ENCODE measurements at regions not wholly inside any gene's neighbourhood (a gene's known extent, or its start where the extent isn't known, plus 50 kb on each side); places are given as distances from the start of the nearest gene placed in this dataset.
A peak's percentile ranks its signal among the peaks of the same experiment; 100 is the strongest.

DNA sequence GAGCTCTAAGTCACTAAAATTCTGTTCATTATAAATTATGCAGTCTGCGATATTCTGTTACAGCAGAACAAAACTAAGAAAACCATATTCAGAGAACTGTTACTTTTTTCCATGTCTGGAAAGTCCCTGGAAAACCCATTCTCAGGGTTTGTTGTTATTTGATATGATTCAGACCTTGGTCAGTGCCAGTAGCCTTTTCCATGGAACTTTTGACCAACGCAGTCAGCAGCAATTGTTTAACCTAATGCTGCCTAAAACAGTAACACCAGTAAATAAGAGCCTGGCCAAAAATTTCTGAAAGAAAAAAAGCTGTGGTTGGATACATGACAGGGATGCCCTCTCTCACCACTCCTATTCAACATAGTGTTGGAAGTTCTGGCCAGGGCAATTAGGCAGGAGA lies 402.7 kb downstream of the TBC1D4 start:
- intact Hi-C loops (cut with micrococcal nuclease) = no loop called here
- ChIA-PET POLR2A (interaction anchor here (0.7 kb wide), 1 partner anchor 28 kb away, joined by 3 read pairs; no protein-coding TSS in a partner anchor), CTCF (no interaction called here)
- Mint-ChIP-seq H3K27ac (ENCODE audit: low read depth, unreplicated experiment) (no peak overlapping the region), H3K4me3 (ENCODE audit: unreplicated experiment) (no peak overlapping the region), H3K4me1 (ENCODE audit: insufficient read depth, unreplicated experiment) (no peaks in the 10 kb centered on the region), H3K9me3 (ENCODE audit: unreplicated experiment) (no peaks in the 10 kb centered on the region), H3K27me3 (ENCODE audit: insufficient read depth, unreplicated experiment) (no peaks in the 10 kb centered on the region), H3K36me3 (ENCODE audit: insufficient read depth, unreplicated experiment) (no peaks in the 10 kb centered on the region)
- DNase-seq (ENCODE audit: unreplicated experiment) = peak; percentile 11
- no TSS peak for BruUV-seq (replicated peaks)
- no peak for TF ChIP-seq CTCF (IDR thresholded peaks at IDR 0.05; ENCODE audit: unreplicated experiment)

- intact Hi-C loops (cut with micrococcal nuclease) = no loop called here
- no peak overlapping the region for H3K4me3 Mint-ChIP-seq (ENCODE audit: unreplicated experiment)
- no peaks in the 10 kb centered on the region for H3K4me1 Mint-ChIP-seq (ENCODE audit: insufficient read depth, unreplicated experiment)
- H3K9me3 Mint-ChIP-seq (ENCODE audit: unreplicated experiment) = no peaks in the 10 kb centered on the region
- H3K27ac Mint-ChIP-seq (ENCODE audit: low read depth, unreplicated experiment) = no peak overlapping the region
- H3K27me3 Mint-ChIP-seq (ENCODE audit: insufficient read depth, unreplicated experiment) = no peaks in the 10 kb centered on the region
- no peak for DNase-seq (ENCODE audit: unreplicated experiment)
- H3K36me3 Mint-ChIP-seq (ENCODE audit: insufficient read depth, unreplicated experiment) = no peaks in the 10 kb centered on the region
- TF ChIP-seq CTCF (IDR thresholded peaks at IDR 0.05; ENCODE audit: unreplicated experiment) = no peak
- POLR2A ChIA-PET = no interaction called here
- CTCF ChIA-PET = interaction anchor here (0.7 kb wide), 1 partner anchor 129 kb away, joined by 3 read pairs; no protein-coding TSS in a partner anchor
- no TSS peak for BruUV-seq (replicated peaks)
Observed at GRCh38 chr13:75076476-75076875, 405.5 kb downstream of the TBC1D4 start.

DNA sequence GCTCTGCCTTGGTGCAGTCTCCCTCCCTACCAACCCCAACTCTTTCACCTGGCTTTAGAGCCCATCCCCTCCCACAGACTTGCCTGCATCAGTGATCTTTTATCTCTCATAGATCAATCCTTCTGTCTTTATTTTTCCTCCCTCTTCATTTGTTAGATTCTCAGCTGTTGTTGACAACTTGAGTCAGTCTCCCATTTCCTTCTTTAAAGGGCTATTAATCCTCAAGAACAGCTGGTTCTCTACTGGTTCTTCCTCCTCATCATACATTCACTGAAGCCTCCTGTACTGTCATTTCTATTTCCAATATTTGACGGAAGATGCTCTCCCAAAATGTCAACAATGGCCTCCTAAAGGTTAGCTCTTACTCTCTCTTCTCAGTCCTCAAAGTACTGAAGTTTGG lies 408.2 kb downstream of the TBC1D4 start:
- no peaks in the 10 kb centered on the region for H3K4me1 Mint-ChIP-seq (ENCODE audit: insufficient read depth, unreplicated experiment)
- no TSS peak for BruUV-seq (replicated peaks)

GRCh38 chr13:75072891-75073290 lies 409.1 kb downstream of the TBC1D4 start:
- H3K4me3 Mint-ChIP-seq (ENCODE audit: unreplicated experiment) = no peak overlapping the region
- no peaks in the 10 kb centered on the region for H3K4me1 Mint-ChIP-seq (ENCODE audit: insufficient read depth, unreplicated experiment)
- TF ChIP-seq CTCF (IDR thresholded peaks at IDR 0.05; ENCODE audit: unreplicated experiment) = no peak
- CTCF ChIA-PET = no interaction called here
- no peaks in the 10 kb centered on the region for H3K9me3 Mint-ChIP-seq (ENCODE audit: unreplicated experiment)
- no TSS peak for BruUV-seq (replicated peaks)
- DNase-seq (ENCODE audit: unreplicated experiment) = no peak
- POLR2A ChIA-PET = no interaction called here
- intact Hi-C loops (cut with micrococcal nuclease) = no loop called here
- H3K27me3 Mint-ChIP-seq (ENCODE audit: insufficient read depth, unreplicated experiment) = no peaks in the 10 kb centered on the region
- H3K27ac Mint-ChIP-seq (ENCODE audit: low read depth, unreplicated experiment) = no peak overlapping the region
- H3K36me3 Mint-ChIP-seq (ENCODE audit: insufficient read depth, unreplicated experiment) = no peaks in the 10 kb centered on the region

More for the DNA sequence above, 408.2 kb downstream of the TBC1D4 start:
- Mint-ChIP-seq H3K4me3 (ENCODE audit: unreplicated experiment) (no peak overlapping the region), H3K9me3 (ENCODE audit: unreplicated experiment) (no peaks in the 10 kb centered on the region), H3K27ac (ENCODE audit: low read depth, unreplicated experiment) (no peak overlapping the region), H3K27me3 (ENCODE audit: insufficient read depth, unreplicated experiment) (no peaks in the 10 kb centered on the region), H3K36me3 (ENCODE audit: insufficient read depth, unreplicated experiment) (no peaks in the 10 kb centered on the region)
- DNase-seq (ENCODE audit: unreplicated experiment) = no peak
- no peak for TF ChIP-seq CTCF (IDR thresholded peaks at IDR 0.05; ENCODE audit: unreplicated experiment)
- intact Hi-C loops (cut with micrococcal nuclease) = no loop called here
- CTCF ChIA-PET = no interaction called here
- POLR2A ChIA-PET = interaction anchor here (1.1 kb wide), 1 partner anchor 19 kb away, joined by 3 read pairs; no protein-coding TSS in a partner anchor
